ENCODE measurements at regions not wholly inside any gene's neighbourhood (a gene's known extent, or its start where the extent isn't known, plus 50 kb on each side); places are given as distances from the start of the nearest gene placed in this dataset.
"Not testable (repeated sequence)": the region's sequence is repeated elsewhere in the genome, so short reads cannot be mapped to it uniquely, and the experiment has no call there.

GRCh38 chr15:84525491-84526344, 75.1 kb upstream of the ZSCAN2 start:
- TF ChIP-seq CTCF (conservative IDR thresholded peaks at IDR 0.05); EZH2 (IDR thresholded peaks at IDR 0.05; ENCODE audit: low read depth): not testable (repeated sequence)
